GM23248 (cell line): ENCODE measurements at regions not wholly inside any gene's neighbourhood (a gene's known extent, or its start where the extent isn't known, plus 50 kb on each side); places are given as distances from the start of the nearest gene placed in this dataset.

ENCODE experiments used
- EZH2 ChIP-seq: fragments of 200-600 bp; sonication (generic); IDR thresholded peaks from 2 replicates; pipeline ENCODE4 v1.6.1; 2018; ENCODE audit warnings: antibody characterized with exemption, mild to moderate bottlenecking; ENCODE audit not compliant: insufficient read depth, poor library complexity, severe bottlenecking
- EZH2phosphoT487 ChIP-seq: fragments of 200-600 bp; sonication (generic); IDR thresholded peaks from 2 replicates; pipeline ENCODE4 v1.6.1; 2018; ENCODE audit warnings: antibody characterized with exemption, moderate library complexity, mild to moderate bottlenecking, low read depth; ENCODE audit not compliant: insufficient read depth

DNA sequence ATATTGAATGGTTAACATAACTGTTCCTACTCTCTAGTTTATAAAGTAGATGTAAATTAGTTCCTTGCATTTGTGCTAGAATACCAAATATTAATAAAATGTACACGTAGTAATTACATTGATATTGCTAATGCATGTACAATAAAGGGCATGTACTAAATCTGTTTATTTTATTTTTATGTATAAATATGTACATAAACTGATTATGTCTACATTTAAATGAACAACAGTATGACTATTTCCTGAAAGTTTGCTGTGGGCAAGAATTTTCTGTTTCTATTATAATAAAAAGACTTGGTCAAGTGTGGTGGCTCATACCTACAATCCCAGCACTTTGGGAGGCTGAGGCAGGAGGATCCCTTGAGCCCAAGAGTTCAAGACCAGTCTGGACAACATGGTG, 257.2 kb upstream of the FOXN3 start:
- TF ChIP-seq EZH2phosphoT487 (no peak), EZH2 (no peak)
